Middle frontal gyrus (tissue), 1 donor: ENCODE measurements at regions not wholly inside any gene's neighbourhood (a gene's known extent, or its start where the extent isn't known, plus 50 kb on each side); places are given as distances from the start of the nearest gene placed in this dataset.
"Not testable (repeated sequence)": the region's sequence is repeated elsewhere in the genome, so short reads cannot be mapped to it uniquely, and the experiment has no call there.

Experiments used
- DNase-seq: peaks from one replicate; pipeline ENCODE4 v3.0.0-alpha.2; 2015; ENCODE audit warnings: low spot score; ENCODE audit errors: extremely low spot score

DNA sequence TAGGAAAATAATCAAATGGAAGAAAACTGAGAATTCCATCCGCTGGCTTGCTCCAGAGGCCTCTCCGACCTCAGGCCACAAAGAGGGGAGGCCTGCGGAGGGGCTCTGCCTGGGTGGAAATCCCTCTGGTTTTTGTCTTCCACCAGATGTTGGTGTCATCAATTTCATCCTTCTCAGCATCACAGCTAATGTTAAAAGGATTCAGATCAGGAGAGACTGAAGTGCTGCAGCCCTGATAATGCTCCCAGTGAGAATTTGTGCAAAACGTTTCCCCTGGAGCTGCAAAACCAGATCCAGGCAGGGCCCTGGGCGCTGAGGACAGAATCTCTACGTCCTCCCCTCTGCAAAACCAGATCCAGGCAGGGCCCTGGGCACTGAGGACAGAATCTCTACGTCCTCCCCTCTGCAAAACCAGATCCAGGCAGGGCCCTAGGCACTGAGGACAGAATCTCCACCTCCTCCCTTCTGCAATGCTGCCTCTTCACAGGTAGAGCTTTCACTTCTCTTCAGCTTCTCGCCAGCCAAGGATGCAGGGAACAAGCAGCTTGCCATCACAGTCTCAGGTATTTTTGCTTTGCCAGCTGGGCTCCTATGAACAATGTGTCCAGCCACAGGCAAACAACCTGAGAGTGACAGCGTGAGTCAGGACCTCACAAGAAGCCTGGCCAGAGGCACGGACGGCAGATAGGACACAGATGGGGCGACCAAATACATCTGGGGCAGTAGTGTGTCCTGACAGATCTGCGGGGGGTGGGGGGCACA, 81.2 kb downstream of the TMEM18 start:
- no peak for DNase-seq

DNA sequence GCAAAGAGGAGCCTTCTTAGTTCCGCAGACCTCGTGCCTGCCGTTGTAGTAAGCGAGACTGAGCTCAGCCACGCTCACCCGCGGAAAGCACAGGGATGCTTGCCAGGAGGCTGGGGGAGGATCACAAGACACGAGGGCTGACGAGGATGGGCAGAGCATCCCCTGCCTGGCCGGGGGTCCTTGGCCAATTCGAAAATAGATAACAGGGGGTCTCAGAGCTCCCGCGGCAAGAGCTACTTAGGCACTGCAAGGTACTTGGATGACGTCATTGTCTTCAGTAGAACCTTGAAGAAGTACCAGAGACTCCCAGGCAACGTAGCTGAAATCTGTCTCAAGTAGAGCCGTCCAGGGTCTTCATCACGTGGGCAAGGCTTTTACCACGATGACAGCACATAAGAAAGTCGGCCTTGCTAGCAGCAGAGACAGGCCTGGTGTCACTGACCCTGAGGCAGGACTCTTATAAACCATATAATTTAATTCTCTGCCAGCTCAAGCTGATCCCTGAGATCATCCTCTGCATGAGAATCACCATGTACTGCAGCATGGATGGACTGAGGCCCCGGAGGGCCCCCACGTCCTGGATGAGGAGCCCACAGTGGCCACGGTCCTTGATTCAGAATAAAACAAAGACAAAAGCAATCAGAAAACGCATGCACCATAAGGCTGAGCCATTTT, 81.9 kb downstream of the TMEM18 start:
- DNase-seq: no peak

DNA sequence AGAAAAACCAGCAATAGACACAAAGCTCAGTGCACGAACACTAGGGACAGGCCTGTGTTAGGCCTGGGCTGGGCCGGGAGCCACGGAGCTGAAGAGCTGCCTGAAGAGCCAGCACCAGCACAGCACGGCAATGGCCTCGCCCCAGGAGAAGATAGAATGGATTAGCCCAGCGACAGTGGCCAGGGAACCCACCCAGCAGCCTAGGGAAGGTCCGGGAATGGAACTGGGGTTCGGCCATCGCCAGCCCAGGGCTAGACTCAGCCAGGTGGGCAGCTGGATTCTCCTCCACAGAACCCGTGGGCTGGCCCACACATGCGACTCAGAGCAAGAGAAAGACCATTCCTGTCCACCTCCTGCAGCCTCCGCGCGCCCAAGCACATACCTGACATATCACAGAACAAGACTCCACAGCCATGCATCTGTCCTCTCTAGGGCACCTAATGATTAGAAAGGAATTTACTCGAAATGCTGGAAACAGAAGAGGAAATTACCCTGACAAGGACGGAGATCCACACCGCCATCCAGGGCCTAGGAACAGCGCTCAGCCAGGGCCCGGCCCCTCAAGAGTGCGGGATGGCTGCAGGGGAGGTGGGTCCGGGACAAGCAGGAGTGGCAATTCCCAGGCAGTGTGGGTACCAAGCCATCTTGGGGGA, 82.8 kb downstream of the TMEM18 start:
- DNase-seq: no peak

DNA sequence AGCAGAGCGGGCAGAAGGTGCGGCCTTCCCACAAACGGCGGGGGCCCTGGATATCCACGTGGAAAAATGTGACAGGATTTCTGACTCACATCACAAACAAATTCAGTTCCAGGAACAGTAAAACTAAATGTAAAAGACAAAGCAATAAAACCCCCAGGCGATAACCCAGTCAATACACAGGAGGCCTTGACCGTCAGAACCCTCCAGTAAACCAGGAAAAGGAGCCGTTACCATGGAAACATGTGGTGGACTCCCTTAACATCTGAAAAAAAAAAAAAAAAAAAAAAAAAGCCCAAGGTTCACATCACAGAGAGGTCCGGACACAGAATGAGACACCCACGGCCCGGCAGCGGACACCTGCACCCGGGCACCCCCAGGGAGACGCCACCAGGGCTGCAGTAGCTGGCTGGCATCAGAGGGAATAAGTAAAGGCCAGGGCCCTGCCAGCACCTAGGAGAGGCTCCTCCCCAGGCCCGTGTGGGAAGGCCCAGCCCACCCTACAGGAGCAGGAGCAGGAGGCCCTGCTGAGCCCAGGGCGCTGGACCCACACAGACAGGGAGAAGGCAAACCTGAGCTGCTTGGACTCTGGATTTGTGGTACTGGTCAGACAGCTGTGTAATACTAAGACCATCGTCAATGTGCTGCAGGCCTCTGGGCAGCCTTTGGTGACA, 83.7 kb downstream of the TMEM18 start:
- no peak for DNase-seq

DNA sequence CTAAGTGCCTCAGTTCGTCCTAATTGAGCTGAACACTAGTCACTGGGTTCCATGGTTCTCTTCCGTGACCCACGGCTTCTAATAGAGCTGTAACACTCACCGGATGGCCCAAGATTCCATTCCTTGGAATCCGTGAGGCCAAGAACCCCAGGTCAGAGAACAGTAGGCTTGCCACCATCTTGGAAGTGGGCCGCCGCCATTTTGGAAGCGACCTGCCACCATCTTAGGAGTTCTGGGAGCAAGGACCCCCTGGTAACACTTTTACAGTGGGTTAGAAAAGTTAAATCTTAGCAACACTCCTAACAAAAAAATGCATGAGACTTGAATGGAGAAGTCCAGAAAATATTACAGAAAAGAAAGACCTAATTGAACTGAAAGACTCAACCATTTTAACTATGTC, 84.5 kb downstream of the TMEM18 start:
- DNase-seq: no peak

DNA sequence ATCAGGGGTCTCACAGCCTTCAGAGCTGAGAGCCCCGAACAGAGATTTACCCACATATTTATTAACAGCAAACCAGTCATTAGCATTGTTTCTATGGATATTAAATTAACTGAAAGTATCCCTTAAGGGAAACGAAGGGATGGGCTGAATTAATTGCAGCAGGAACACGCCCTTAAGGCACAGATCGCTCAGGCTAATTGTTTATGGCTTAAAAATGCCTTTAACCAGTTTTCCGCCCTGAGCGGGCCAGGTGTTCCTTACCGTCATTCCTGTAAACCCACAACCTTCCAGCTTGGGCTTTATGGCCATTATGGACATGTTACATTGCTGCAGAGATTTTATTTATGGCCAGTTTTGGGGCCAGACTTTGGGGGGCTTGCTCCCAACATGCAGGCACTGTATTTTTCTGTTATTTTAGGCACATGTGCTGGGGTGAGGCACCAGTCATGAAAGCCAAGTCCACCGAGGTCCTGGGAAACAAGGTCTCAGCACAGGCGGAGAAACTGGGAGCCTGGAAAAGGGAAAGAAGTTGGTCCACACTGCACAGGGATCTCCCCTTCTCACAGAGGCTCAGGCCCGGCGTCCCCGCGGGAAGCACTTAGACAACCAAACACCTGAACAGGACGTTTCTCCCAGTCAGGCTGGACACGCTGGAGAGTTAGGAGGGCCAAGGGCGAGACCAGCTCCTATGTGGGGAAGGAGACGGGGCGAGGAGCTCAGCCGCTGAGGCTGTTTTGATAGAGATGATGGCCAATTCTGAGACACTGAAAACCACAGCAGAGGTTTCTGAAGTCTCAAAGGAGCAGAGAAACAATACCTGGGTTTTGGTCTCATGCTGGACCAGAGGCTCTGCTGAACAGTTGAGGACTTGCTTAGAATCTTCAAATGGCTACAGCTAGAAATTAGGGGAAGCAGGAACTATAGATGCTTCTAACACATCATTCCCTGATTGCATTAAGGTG, 86.7 kb downstream of the TMEM18 start:
- no peak for DNase-seq

DNA sequence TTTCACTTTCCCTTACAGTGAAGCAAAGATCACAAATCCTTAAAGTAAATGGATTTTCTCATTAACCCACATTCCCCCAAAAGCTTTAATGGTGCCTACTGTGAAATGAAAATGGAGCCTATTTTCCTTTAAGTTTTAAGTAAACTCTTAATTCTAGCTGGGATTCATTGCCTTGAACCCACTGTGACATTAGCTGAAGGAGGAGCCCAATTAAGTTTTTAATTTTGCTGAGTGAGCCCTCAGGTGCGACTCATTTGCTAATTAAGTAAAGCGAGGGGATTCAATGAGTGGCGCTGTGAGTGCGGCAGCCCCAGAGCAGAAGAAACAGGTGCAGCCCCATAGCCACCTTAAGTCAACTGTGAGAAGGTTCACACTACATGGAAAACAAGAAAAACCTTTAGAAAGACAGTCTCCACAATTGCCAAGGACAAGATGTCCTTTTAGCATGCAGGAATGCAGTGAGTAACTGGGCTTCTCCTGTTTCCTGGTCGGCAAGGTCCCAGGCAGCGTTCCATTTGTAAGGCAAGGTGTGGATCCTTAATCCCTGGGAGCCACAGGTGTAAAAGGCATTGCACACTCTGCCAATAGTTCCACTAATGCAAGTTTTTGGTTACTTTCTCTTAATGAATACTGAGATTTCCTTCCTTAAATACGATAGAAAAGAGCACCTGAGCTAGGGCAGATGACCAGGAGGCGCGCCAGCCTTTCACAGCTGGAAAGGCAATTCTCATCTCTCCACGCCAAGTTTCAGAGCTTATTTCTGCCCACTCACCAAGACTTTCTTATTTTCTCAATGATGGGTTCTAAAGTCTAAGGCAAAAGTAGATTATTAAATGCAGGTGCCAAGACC, 87.7 kb downstream of the TMEM18 start:
- no peak for DNase-seq

DNA sequence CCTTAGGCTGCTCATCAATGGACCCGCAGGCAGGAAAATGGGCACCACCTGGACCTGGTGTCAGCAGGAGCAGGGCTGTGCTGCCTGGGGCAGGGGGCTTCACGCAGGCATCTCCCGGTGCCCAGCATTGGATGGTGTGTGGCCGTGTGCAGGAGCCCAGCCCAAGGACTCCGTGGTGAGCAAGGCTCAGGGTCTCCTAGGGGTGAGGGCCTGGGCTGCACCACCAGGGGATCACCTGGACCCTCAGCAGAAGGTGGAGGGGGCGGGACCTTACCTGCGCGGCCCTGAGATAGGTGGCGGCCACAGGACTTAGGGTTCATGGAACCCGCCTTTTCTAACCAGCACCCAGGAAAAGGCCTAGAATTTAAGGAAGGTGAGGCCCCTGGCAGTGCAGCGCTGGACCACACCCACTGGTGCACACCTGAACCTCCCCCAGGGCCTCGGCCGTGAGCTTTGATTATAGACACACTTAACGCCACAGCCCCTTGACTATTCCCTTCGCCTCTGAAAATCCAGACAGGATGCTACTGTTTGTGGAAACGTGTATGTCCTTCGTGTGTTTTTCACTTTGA, 89.0 kb downstream of the TMEM18 start:
- no peak for DNase-seq

DNA sequence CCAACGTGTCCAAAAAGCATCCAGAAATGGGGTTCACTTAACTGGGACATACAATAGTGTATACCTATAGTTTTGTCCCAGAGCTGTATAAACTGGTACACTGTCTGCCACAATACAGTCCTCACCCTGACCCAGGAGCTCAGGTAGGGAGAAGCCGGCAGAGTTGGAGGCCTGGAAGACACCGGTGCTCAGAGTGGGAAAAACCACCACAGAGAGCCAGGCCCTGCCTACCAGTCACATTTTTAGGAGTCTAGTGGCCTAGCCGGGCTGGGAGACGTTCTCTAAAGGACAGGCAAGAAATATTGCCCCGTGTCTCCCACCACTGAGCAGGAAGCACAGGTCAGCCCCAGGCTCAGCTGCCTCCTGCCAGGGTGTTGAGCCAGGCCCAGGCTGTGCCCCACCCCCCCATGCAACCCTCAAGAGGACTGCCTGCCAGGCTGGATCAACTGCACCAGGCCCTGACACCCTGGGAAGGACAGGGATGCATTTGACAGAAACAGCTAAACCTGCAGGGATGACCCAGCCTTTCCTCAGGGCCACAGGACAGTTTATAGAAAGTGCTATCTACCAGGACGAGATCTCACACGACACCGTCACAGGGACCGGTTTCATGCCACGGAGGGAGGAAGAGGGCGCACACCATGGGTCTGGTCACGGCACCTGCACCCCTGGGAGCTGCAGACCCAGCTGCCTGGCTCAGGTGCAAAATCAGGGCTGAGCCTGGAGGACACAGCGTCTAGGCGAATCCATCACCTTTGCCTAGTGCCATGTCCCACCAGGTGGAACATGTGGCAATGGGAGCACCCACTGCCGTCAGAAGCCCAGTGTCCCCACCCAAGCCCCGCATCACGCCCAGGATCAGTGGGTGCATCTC, 89.9 kb downstream of the TMEM18 start:
- DNase-seq: no peak

DNA sequence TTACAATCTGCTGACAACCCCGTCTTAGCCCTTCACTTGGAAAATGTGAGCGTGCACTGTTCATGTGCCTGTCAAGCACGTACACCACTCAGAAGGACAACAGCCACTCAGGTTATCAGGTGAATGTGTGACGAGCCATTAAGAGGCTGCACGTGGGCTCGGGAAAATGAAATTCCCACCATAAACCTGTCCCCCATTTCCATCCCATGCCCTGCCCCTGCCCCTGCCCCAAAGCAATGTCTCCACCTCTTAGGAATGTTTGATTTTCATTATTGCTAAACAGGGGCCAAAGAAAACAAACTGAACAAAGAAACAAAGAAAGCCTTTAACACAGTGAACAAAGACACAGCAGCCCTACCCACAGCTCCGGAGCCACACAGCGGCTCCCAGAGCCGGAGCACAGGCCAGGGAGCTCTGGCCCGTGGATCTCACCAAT, 90.5 kb downstream of the TMEM18 start:
- DNase-seq: no peak

DNA sequence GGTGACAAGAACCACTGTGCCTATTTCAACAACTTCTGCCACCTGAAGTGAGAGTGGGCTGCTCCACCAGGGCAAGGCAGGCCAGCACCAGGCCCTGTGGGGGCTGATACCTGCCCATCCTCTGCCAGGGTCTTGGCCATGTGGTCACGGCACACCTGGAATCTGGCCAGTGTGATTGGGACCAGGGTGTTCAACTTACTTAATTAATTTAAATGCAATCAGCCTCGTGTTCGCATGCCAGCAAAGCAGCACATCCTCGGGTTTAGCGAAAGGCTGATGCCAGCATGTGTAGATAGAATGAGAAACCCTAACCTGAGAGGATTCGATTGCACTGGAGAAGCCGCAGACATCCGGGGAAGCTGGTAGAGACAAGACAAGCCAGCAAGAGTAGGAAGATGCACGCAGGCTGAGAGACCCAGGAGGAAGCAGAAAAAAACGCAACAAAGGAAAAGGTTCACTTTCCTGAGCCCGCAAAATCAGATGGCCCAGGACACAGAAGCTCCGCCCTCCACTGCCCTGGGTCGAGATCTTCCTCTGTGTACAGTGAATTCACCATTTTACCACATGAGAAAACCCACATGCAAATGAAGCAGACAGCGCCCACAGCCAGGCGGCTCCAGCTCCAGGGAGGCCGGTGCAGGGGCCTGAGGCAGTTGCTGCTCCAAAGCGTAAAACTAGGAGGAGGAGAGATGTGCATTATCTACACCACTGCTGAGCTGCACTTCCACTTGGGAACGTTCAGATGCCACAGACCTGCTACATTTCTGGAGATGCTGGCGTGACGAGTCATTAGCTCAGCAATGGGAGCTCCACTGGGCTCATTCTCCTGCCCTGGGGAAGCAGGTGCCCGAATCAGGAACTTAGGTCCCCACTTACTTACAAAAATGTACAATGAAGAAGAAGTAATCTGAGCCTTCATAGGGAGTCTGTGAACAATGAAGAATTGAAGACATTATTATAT, 92.1 kb downstream of the TMEM18 start:
- DNase-seq: no peak

DNA sequence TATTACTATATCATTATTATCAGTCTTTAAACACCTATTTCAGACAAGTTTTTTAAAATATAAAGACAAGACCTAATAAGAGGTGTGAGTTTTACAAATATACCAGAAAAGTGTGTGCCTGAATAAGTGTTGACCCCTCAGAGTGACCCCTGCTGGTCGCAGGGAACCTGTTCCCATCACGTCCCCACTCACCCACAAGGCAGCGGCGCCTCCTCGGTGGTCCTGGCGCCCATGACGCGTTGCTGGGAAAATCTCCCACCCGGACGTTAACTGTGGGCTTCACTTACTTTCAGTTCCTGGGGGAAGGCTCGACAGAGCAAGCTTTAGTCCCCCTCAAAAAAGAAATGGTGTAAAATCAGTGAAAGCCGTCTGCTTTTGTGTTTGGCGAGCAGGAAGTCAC, 93.5 kb downstream of the TMEM18 start:
- no peak for DNase-seq

DNA sequence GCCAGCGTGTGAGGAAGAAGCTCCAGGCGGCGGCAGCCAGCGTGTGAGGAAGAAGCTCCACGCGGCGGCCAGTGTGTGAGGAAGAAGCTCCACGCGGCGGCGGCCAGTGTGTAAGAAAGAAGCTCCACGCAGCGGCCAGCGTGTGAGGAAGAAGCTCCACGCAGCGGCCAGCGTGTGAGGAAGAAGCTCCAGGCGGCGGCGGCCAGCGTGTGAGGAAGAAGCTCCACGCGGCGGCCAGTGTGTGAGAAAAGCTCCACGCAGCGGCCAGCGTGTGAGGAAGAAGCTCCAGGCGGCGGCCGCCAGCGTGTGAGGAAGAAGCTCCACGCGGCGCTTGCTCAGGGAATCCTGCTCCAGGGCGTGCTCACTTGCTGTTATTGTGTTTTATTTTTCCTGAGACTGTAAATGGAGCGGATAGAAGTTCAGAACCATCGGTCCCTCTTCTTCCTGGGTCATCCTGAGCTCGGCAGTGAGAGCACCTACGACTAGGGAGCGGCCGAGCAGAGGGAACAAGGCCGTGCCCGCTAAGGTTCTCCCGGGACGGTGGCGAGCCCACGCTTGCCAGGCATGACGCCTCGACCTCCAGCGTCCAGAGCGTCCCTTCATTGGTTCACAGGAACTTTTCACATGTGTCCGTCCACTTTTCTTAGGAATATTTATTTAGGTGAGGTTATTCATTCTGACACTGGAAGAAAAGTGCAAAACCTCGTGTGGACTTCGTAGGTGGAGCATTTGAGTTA, 94.2 kb downstream of the TMEM18 start:
- no peak for DNase-seq

DNA sequence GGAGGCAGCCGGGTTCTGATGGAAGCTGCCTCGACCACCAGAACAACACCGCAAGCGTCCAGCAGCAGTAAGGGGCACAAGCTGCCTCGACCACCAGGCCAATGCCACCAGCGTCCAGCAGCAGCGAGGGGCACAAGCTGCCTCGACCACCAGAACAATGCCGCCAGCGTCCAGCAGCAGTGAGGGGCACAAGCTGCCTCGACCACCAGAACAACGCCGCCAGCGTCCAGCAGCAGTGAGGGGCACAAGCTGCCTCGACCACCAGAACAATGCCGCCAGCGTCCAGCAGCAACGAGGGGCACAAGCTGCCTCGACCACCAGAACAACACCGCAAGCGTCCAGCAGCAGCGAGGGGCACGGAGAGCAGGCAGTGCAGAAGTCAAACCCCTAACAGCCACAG, 94.9 kb downstream of the TMEM18 start:
- DNase-seq: not testable (repeated sequence)

DNA sequence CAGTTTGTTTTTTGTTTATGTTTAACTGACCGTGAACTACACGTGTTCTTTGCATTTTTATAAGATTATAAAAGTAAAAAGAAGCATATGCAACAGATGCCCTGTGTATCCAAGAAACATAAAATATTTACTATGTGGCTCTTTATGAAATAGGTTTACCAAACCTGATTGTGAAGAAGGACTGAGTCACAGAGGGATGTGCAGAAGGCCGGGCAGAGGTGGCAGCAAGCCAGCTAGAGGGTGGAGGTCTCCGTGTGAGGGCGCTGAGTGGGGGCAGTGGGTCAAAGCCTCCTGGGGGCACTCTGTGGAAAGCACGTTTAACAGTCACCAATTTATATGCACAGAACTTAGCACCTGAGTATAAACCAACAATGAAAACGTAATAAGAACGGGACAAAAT, 97.2 kb downstream of the TMEM18 start:
- no peak for DNase-seq

DNA sequence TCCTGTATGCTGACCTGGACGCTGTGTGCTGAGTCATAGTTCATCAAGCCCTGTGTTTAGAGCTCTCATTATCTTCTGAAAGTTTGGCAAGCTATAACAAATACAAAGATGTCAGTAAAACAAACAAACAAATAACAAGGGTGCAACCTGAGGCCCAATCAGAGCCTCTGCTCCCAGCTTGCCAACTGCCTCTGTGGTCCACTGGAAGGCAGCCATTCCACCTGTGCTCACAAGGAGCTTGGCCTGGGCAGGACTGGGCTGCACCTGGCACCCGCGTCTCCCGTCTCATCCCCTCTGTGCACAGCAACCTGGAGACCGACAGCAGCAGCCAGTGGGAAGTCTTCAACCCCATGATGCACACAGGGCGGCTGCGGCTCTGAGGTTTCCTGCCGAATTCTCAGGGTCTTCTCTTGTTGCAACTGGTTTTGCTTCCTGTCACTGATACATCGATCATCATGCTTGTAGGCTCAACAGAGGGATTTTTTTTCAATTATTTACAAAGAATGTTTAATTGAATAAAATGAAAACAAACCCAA, 97.8 kb downstream of the TMEM18 start:
- DNase-seq: no peak
